ENCODE measurements at regions not wholly inside any gene's neighbourhood (a gene's known extent, or its start where the extent isn't known, plus 50 kb on each side); places are given as distances from the start of the nearest gene placed in this dataset.

GRCh38 chr2:156937430-156937829, 320.1 kb upstream of the GALNT5 start:
- no peaks in the 10 kb centered on the region for H3K9me3 ChIP-seq (ENCODE audit: control insufficient read depth, insufficient read depth, low read length)
- DNase-seq (no peak), ATAC-seq (ENCODE audit: low read depth) (no peak)
- H3K4ac ChIP-seq (ENCODE audit: low read depth, low read length) = no peak overlapping the region
- no TSS peak for BruUV-seq (replicated peaks)
- H3K9ac ChIP-seq (ENCODE audit: low read depth, low read length) = no peak overlapping the region
- no peak overlapping the region for H2BK120ac ChIP-seq (ENCODE audit: low read depth, low read length)
- H4K8ac ChIP-seq (ENCODE audit: low read depth in 2 of 2, low read length in 2 of 2) = no peak overlapping the region
- H3K79me1 ChIP-seq (ENCODE audit: low read depth in 1 of 2, low read length in 2 of 2) = no peaks in the 10 kb centered on the region
- CTCF ChIA-PET = interaction anchor here (0.6 kb wide), 1 partner anchor 64 kb away, joined by 3 read pairs; no protein-coding TSS in a partner anchor
- no peak overlapping the region for H2BK20ac ChIP-seq (ENCODE audit: low read depth, low read length)
- no peaks in the 10 kb centered on the region for H3K36me3 ChIP-seq (ENCODE audit: control insufficient read depth, insufficient read depth, low read length)
- H2AFZ ChIP-seq (replicated peaks; ENCODE audit: low read length, poor library complexity) = no peak overlapping the region
- H3K4me2 ChIP-seq (ENCODE audit: low read depth, low read length) = no peak overlapping the region
- H2BK5ac ChIP-seq (ENCODE audit: low read depth, low read length, poor library complexity, severe bottlenecking) = no peak overlapping the region
- H4K5ac ChIP-seq (ENCODE audit: low read depth, low read length) = no peak overlapping the region
- H3K56ac ChIP-seq (ENCODE audit: extremely low read depth, insufficient read depth, low read length) = no peak overlapping the region
- no peak overlapping the region for H3K4me3 ChIP-seq (ENCODE audit: insufficient read depth, low read depth, low read length)
- H3K9me1 ChIP-seq (ENCODE audit: insufficient read depth, low read length) = no peaks in the 10 kb centered on the region
- H3K18ac ChIP-seq (ENCODE audit: low read depth, low read length) = no peak overlapping the region
- H3K27ac ChIP-seq (ENCODE audit: insufficient read depth, low read length) = no peak overlapping the region
- no peak overlapping the region for H2BK15ac ChIP-seq (ENCODE audit: low read depth, low read length)
- no peaks in the 10 kb centered on the region for H3K4me1 ChIP-seq (ENCODE audit: control insufficient read depth, insufficient read depth, low read length)
- H3K23ac ChIP-seq (ENCODE audit: low read depth, low read length) = no peak overlapping the region
- POLR2A ChIA-PET (ENCODE audit: unreplicated experiment) = no interaction called here
- no peak for TF ChIP-seq CEBPB (IDR thresholded peaks at IDR 0.05; ENCODE audit: low read depth, low read length)
- TF ChIP-seq RAD21 (IDR thresholded peaks at IDR 0.05; ENCODE audit: low read length) = no peak
- no peak for TF ChIP-seq POLR2A (IDR thresholded peaks at IDR 0.05; ENCODE audit: low read depth, low read length)
- TF ChIP-seq USF2 (IDR thresholded peaks at IDR 0.05; ENCODE audit: low read depth, low read length) = no peak
- TF ChIP-seq MXI1 (IDR thresholded peaks at IDR 0.05; ENCODE audit: borderline replicate concordance, low read depth, low read length) = no peak
- TF ChIP-seq FOS (IDR thresholded peaks at IDR 0.05; ENCODE audit: low read depth, low read length) = no peak
- TF ChIP-seq NFE2L2 (IDR thresholded peaks at IDR 0.05; ENCODE audit: low read depth, low read length) = no peak
- no peak for TF ChIP-seq MAFK (IDR thresholded peaks at IDR 0.05; ENCODE audit: low read depth, low read length)
- TF ChIP-seq RFX5 (IDR thresholded peaks at IDR 0.05; ENCODE audit: low read depth, low read length) = no peak
- TF ChIP-seq ELK1 (IDR thresholded peaks at IDR 0.05; ENCODE audit: borderline replicate concordance, low read depth, low read length) = no peak
- TF ChIP-seq MAZ (IDR thresholded peaks at IDR 0.05; ENCODE audit: borderline replicate concordance, low read depth, low read length) = no peak
- TF ChIP-seq CTCF (conservative IDR thresholded peaks at IDR 0.05; ENCODE audit: low read depth, low read length) = no peak
- no peak for TF ChIP-seq BHLHE40 (IDR thresholded peaks at IDR 0.05; ENCODE audit: low read depth, low read length)
- no peak for TF ChIP-seq RCOR1 (IDR thresholded peaks at IDR 0.05; ENCODE audit: insufficient replicate concordance, low read length)
- TF ChIP-seq SMC3 (IDR thresholded peaks at IDR 0.05; ENCODE audit: low read depth, low read length) = no peak
- no peak overlapping the region for H2AK9ac ChIP-seq (replicated peaks; ENCODE audit: low read depth, low read length, poor library complexity)
- no CpG with 5 or more reads among the region's 1 CpG for WGBS, 2 experiments (ENCODE audit: extremely low coverage in 2 of 2, insufficient read length in 1 of 2)
- intact Hi-C loops (cut with micrococcal nuclease) = no loop called here
- H4K20me1 ChIP-seq (ENCODE audit: insufficient read depth, low read length) = no peaks in the 10 kb centered on the region
- H3K14ac ChIP-seq (replicated peaks; ENCODE audit: low read depth, low read length) = no peak overlapping the region
- H4K91ac ChIP-seq (ENCODE audit: insufficient read depth, low read depth, low read length) = no peak overlapping the region
- no peak overlapping the region for H2AK5ac ChIP-seq (ENCODE audit: low read depth, low read length)
- in situ Hi-C loops (cut with MboI; ENCODE audit: low sequenced_read_pairs) = no loop called here
- dilution Hi-C loops (cut with HindIII; ENCODE audit: low sequenced_read_pairs, unreplicated experiment) = no loop called here
- no peaks in the 10 kb centered on the region for H3K27me3 ChIP-seq (ENCODE audit: control insufficient read depth, insufficient read depth, low read length)

Data from IMR-90 (cell line).